Keratinocyte (primary cell): ENCODE measurements at regions not wholly inside any gene's neighbourhood (a gene's known extent, or its start where the extent isn't known, plus 50 kb on each side); places are given as distances from the start of the nearest gene placed in this dataset.

Experiments
- EZH2 ChIP-seq: IDR thresholded peaks from one replicate; pipeline ENCODE4 v1.6.1; 2012; ENCODE audit warnings: inconsistent platforms, mild to moderate bottlenecking, low read length, moderate library complexity
- TF ChIP-seq, protein P1 (sequence below), 3 experiments: IDR thresholded peaks in 1 of 3; conservative IDR thresholded peaks in 1 of 3; optimal IDR thresholded peaks in 1 of 3; 2 replicates in 2 of 3; 3 replicates in 1 of 3; pipeline versions ENCODE3 to v1.5.1; 2011; ENCODE audit warnings: low read length in 3 of 3, mild to moderate bottlenecking in 3 of 3, moderate library complexity in 2 of 3, control low read depth in 1 of 3, inconsistent platforms in 1 of 3; ENCODE audit not compliant: insufficient read depth in 2 of 3; ENCODE audit errors: extremely low read depth in 1 of 3

DNA sequence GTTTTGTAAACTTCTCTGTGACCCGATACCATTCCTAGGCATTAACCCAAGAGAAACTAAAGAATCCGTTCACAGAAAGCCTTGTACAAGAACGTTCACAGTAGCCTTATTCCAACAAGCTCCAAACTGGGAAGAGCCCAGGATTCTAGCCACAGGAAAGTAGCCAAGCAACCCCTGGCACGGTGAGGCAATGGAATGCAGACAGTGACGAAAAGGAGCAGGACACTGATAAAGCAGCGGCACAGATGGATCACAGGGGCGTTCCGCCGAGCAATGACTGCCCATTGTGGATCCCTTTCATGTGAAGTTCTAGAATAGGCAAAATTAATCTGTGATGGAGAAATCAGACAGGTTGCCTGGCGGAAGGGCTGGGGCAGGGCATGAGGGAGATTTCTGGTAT, 198.7 kb upstream of the CHRNA7 start:
- TF ChIP-seq, protein P1, sequence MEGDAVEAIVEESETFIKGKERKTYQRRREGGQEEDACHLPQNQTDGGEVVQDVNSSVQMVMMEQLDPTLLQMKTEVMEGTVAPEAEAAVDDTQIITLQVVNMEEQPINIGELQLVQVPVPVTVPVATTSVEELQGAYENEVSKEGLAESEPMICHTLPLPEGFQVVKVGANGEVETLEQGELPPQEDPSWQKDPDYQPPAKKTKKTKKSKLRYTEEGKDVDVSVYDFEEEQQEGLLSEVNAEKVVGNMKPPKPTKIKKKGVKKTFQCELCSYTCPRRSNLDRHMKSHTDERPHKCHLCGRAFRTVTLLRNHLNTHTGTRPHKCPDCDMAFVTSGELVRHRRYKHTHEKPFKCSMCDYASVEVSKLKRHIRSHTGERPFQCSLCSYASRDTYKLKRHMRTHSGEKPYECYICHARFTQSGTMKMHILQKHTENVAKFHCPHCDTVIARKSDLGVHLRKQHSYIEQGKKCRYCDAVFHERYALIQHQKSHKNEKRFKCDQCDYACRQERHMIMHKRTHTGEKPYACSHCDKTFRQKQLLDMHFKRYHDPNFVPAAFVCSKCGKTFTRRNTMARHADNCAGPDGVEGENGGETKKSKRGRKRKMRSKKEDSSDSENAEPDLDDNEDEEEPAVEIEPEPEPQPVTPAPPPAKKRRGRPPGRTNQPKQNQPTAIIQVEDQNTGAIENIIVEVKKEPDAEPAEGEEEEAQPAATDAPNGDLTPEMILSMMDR (optimal IDR thresholded peaks at IDR 0.05 in 1 of 3, IDR thresholded peaks at IDR 0.05 in 1 of 3, conservative IDR thresholded peaks at IDR 0.05 in 1 of 3; ENCODE audit: extremely low read depth in 1 of 3, insufficient read depth in 2 of 3, low read length in 3 of 3): no peak
- TF ChIP-seq EZH2: no peak
